SK-N-MC (cell line): ENCODE measurements at regions not wholly inside any gene's neighbourhood (a gene's known extent, or its start where the extent isn't known, plus 50 kb on each side); places are given as distances from the start of the nearest gene placed in this dataset.

Experiments used
- EZH2 ChIP-seq: fragments of 200-600 bp; sonication (generic); IDR thresholded peaks from one replicate; pipeline ENCODE4 v1.6.1; 2017; ENCODE audit warnings: antibody characterized with exemption
- FOXP2 ChIP-seq: optimal IDR thresholded peaks from 2 replicates; pipeline ENCODE3; 2011; ENCODE audit warnings: mild to moderate bottlenecking, moderate library complexity; ENCODE audit not compliant: insufficient read depth; ENCODE audit errors: extremely low read length, control extremely low read depth
- POLR2AphosphoS5 ChIP-seq: IDR thresholded peaks from 2 replicates; pipeline ENCODE4 v1.6.1; 2012; ENCODE audit warnings: mild to moderate bottlenecking, low read depth, low read length, borderline replicate concordance

- no peak for TF ChIP-seq EZH2
- TF ChIP-seq POLR2AphosphoS5, result no peak
- TF ChIP-seq FOXP2, result no peak
Measured at GRCh38 chr6:167408235-167408869, 83.5 kb downstream of the TTLL2 start.
